ENCODE measurements at regions not wholly inside any gene's neighbourhood (a gene's known extent, or its start where the extent isn't known, plus 50 kb on each side); places are given as distances from the start of the nearest gene placed in this dataset.

- Histone ChIP-seq H2AFZ (ENCODE audit: low read depth) (no peak overlapping the region), H3K9ac (no peak overlapping the region), H3K27ac (no peak overlapping the region), H4K20me1 (ENCODE audit: insufficient read depth) (no peaks in the 10 kb centered on the region), H3K4me2 (no peak overlapping the region), H3K27me3 (ENCODE audit: insufficient read depth, low read depth) (no peaks in the 10 kb centered on the region), H3K36me3 (ENCODE audit: insufficient read depth) (no peaks in the 10 kb centered on the region), H3K79me2 (ENCODE audit: insufficient read depth, low read depth) (no peaks in the 10 kb centered on the region), H3K4me3 (IDR thresholded peaks at IDR 0.05; ENCODE audit: insufficient read depth, low read depth, low read length) (no peak overlapping the region), H3K4me1 (ENCODE audit: low read depth, poor library complexity, severe bottlenecking) (no peaks in the 10 kb centered on the region)
- TF ChIP-seq, protein P1, sequence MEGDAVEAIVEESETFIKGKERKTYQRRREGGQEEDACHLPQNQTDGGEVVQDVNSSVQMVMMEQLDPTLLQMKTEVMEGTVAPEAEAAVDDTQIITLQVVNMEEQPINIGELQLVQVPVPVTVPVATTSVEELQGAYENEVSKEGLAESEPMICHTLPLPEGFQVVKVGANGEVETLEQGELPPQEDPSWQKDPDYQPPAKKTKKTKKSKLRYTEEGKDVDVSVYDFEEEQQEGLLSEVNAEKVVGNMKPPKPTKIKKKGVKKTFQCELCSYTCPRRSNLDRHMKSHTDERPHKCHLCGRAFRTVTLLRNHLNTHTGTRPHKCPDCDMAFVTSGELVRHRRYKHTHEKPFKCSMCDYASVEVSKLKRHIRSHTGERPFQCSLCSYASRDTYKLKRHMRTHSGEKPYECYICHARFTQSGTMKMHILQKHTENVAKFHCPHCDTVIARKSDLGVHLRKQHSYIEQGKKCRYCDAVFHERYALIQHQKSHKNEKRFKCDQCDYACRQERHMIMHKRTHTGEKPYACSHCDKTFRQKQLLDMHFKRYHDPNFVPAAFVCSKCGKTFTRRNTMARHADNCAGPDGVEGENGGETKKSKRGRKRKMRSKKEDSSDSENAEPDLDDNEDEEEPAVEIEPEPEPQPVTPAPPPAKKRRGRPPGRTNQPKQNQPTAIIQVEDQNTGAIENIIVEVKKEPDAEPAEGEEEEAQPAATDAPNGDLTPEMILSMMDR (conservative IDR thresholded peaks at IDR 0.05; ENCODE audit: low read depth, low read length) = no peak
Observed at GRCh38 chr5:88092358-88092757, 176.3 kb downstream of the TMEM161B start.

DNA sequence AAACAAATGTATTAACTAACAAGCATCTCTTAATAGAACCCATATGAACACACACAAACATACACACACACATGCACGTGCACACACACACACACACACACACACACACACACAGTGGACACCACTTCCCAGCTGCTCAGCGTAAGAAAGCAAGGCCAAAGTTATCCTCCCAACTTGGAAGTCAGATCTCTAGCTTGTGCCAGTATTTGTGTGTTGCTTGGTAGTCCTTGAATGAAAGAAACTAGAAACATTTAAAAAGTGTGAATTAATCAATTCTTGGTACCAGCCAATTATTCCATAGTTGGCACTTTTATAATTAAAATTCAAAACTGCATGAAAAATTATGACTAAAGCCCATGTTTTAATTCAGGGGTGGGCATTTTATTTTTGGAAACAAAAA lies 178.1 kb downstream of the TMEM161B start:
- no peaks in the 10 kb centered on the region for H3K79me2 ChIP-seq (ENCODE audit: insufficient read depth, low read depth)
- no peak overlapping the region for H3K27ac ChIP-seq
- no peak overlapping the region for H3K9ac ChIP-seq
- no peak overlapping the region for H3K4me3 ChIP-seq (IDR thresholded peaks at IDR 0.05; ENCODE audit: insufficient read depth, low read depth, low read length)
- H3K27me3 ChIP-seq (ENCODE audit: insufficient read depth, low read depth) = no peaks in the 10 kb centered on the region
- no peaks in the 10 kb centered on the region for H3K4me1 ChIP-seq (ENCODE audit: low read depth, poor library complexity, severe bottlenecking)
- TF ChIP-seq, protein P1 (conservative IDR thresholded peaks at IDR 0.05; ENCODE audit: low read depth, low read length) = no peak
- H3K36me3 ChIP-seq (ENCODE audit: insufficient read depth) = no peaks in the 10 kb centered on the region
- no peak overlapping the region for H2AFZ ChIP-seq (ENCODE audit: low read depth)
- no peaks in the 10 kb centered on the region for H4K20me1 ChIP-seq (ENCODE audit: insufficient read depth)
- no peak overlapping the region for H3K4me2 ChIP-seq

- no peaks in the 10 kb centered on the region for H3K27me3 ChIP-seq (ENCODE audit: insufficient read depth, low read depth)
- no peak overlapping the region for H2AFZ ChIP-seq (ENCODE audit: low read depth)
- no peak overlapping the region for H3K4me2 ChIP-seq
- H3K4me1 ChIP-seq (ENCODE audit: low read depth, poor library complexity, severe bottlenecking) = no peaks in the 10 kb centered on the region
- no peaks in the 10 kb centered on the region for H3K79me2 ChIP-seq (ENCODE audit: insufficient read depth, low read depth)
- H3K9ac ChIP-seq = no peak overlapping the region
- H3K4me3 ChIP-seq (IDR thresholded peaks at IDR 0.05; ENCODE audit: insufficient read depth, low read depth, low read length) = no peak overlapping the region
- no peaks in the 10 kb centered on the region for H4K20me1 ChIP-seq (ENCODE audit: insufficient read depth)
- H3K27ac ChIP-seq = no peak overlapping the region
- H3K36me3 ChIP-seq (ENCODE audit: insufficient read depth) = no peaks in the 10 kb centered on the region
- TF ChIP-seq, protein P1 (conservative IDR thresholded peaks at IDR 0.05; ENCODE audit: low read depth, low read length) = no peak
Observed at GRCh38 chr5:88089719-88090390, 178.8 kb downstream of the TMEM161B start.

DNA sequence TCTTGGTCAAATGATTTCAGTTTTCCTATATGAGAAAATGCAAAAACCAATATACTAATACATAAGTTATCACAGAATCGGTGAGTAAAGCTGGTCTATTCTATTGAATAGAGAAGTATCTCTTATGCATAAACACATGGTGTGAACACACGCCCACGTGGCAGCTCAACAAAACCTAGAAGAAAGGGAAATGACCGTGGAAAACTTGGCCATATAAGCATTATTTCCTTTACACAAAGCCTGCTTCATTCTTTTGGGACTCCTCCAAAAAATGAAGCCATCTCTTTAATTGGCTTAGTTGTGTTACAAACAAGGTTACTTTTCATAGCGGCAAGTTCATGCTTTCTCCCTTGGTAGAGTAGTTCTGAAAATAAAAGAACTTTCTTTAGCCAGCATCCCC lies 183.2 kb downstream of the TMEM161B start:
- Histone ChIP-seq H3K4me1 (ENCODE audit: low read depth, poor library complexity, severe bottlenecking) (no peaks in the 10 kb centered on the region), H3K27ac (no peak overlapping the region), H3K36me3 (ENCODE audit: insufficient read depth) (no peaks in the 10 kb centered on the region), H3K4me3 (IDR thresholded peaks at IDR 0.05; ENCODE audit: insufficient read depth, low read depth, low read length) (no peak overlapping the region), H3K4me2 (no peak overlapping the region), H2AFZ (ENCODE audit: low read depth) (no peak overlapping the region), H4K20me1 (ENCODE audit: insufficient read depth) (no peaks in the 10 kb centered on the region), H3K27me3 (ENCODE audit: insufficient read depth, low read depth) (no peaks in the 10 kb centered on the region), H3K9ac (no peak overlapping the region), H3K79me2 (ENCODE audit: insufficient read depth, low read depth) (no peaks in the 10 kb centered on the region)
- TF ChIP-seq, protein P1 (conservative IDR thresholded peaks at IDR 0.05; ENCODE audit: low read depth, low read length) = no peak
